ENCODE measurements at regions not wholly inside any gene's neighbourhood (a gene's known extent, or its start where the extent isn't known, plus 50 kb on each side); places are given as distances from the start of the nearest gene placed in this dataset.
A peak's percentile ranks its signal among the peaks of the same experiment; 100 is the strongest.

- Histone ChIP-seq H3K4me1 (peaks cover 3% of the 10 kb centered on the region; the same call in 1 of the 2 replicates), H3K27ac (no peak overlapping the region), H3K9me3 (replicated peaks) (no peaks in the 10 kb centered on the region), H3K4me3 (no peak overlapping the region), H3K27me3 (no peaks in the 10 kb centered on the region), H3K36me3 (no peaks in the 10 kb centered on the region)
- DNase-seq: no peak
Measured at GRCh38 chr11:116221351-116221750, 551.4 kb downstream of the BUD13 start.

- H3K36me3 ChIP-seq: no peaks in the 10 kb centered on the region
- no peak for DNase-seq
- H3K4me3 ChIP-seq: no peak overlapping the region
- peaks cover 3% of the 10 kb centered on the region; the same call in 1 of the 2 replicates for H3K4me1 ChIP-seq
- H3K27me3 ChIP-seq: no peaks in the 10 kb centered on the region
- H3K27ac ChIP-seq: no peak overlapping the region
- H3K9me3 ChIP-seq (replicated peaks): no peaks in the 10 kb centered on the region
Measured at GRCh38 chr11:116219171-116219635, 553.6 kb downstream of the BUD13 start.

GRCh38 chr11:116217441-116217840 is 555.3 kb downstream of the BUD13 start:
- Histone ChIP-seq H3K27ac (no peak overlapping the region), H3K27me3 (no peaks in the 10 kb centered on the region), H3K36me3 (no peaks in the 10 kb centered on the region), H3K9me3 (replicated peaks) (no peaks in the 10 kb centered on the region), H3K4me3 (no peak overlapping the region), H3K4me1 (peaks cover 3% of the 10 kb centered on the region; the same call in 1 of the 2 replicates)
- peak; percentile 56 to 63 for DNase-seq

- H3K27me3 ChIP-seq: no peaks in the 10 kb centered on the region
- no peaks in the 10 kb centered on the region for H3K36me3 ChIP-seq
- no peaks in the 10 kb centered on the region for H3K9me3 ChIP-seq (replicated peaks)
- H3K4me1 ChIP-seq: peaks cover 3% of the 10 kb centered on the region; the same call in 1 of the 2 replicates
- no peak overlapping the region for H3K27ac ChIP-seq
- H3K4me3 ChIP-seq: no peak overlapping the region
- peak in 1 of 2 experiments; percentile 50 for DNase-seq
Measured at GRCh38 chr11:116217006-116217405, 555.8 kb downstream of the BUD13 start.

- no peaks in the 10 kb centered on the region for H3K9me3 ChIP-seq (replicated peaks)
- no peaks in the 10 kb centered on the region for H3K27me3 ChIP-seq
- peaks cover 3% of the 10 kb centered on the region; the same call in 1 of the 2 replicates for H3K4me1 ChIP-seq
- H3K4me3 ChIP-seq: no peak overlapping the region
- no peak overlapping the region for H3K27ac ChIP-seq
- DNase-seq: no peak
- no peaks in the 10 kb centered on the region for H3K36me3 ChIP-seq
Measured at GRCh38 chr11:116215471-116216113, 557.2 kb downstream of the BUD13 start.

- Histone ChIP-seq H3K27me3 (no peaks in the 10 kb centered on the region), H3K4me3 (no peak overlapping the region), H3K9me3 (replicated peaks) (no peaks in the 10 kb centered on the region), H3K36me3 (no peaks in the 10 kb centered on the region), H3K4me1 (no peaks in the 10 kb centered on the region), H3K27ac (no peak overlapping the region)
- no peak for DNase-seq
Measured at GRCh38 chr11:116211147-116211546, 561.6 kb downstream of the BUD13 start.

GRCh38 chr11:116210663-116211062 is 562.1 kb downstream of the BUD13 start:
- no peaks in the 10 kb centered on the region for H3K36me3 ChIP-seq
- no peak overlapping the region for H3K4me3 ChIP-seq
- no peaks in the 10 kb centered on the region for H3K4me1 ChIP-seq
- no peak overlapping the region for H3K27ac ChIP-seq
- H3K9me3 ChIP-seq (replicated peaks): no peaks in the 10 kb centered on the region
- no peaks in the 10 kb centered on the region for H3K27me3 ChIP-seq
- DNase-seq: no peak

GRCh38 chr11:116209255-116209654 is 563.5 kb downstream of the BUD13 start:
- no peaks in the 10 kb centered on the region for H3K36me3 ChIP-seq
- H3K4me1 ChIP-seq: no peaks in the 10 kb centered on the region

GRCh38 chr11:116207421-116208141 is 565.2 kb downstream of the BUD13 start:
- H3K4me3 ChIP-seq: no peak overlapping the region
- H3K27me3 ChIP-seq: no peaks in the 10 kb centered on the region

More at GRCh38 chr11:116209255-116209654, 563.5 kb downstream of the BUD13 start:
- no peaks in the 10 kb centered on the region for H3K9me3 ChIP-seq (replicated peaks)
- H3K27ac ChIP-seq: no peak overlapping the region
- H3K27me3 ChIP-seq: no peaks in the 10 kb centered on the region
- no peak for DNase-seq
- no peak overlapping the region for H3K4me3 ChIP-seq

GRCh38 chr11:116207019-116207418 is 565.8 kb downstream of the BUD13 start:
- H3K4me3 ChIP-seq: no peak overlapping the region
- no peak for DNase-seq
- no peaks in the 10 kb centered on the region for H3K4me1 ChIP-seq
- no peaks in the 10 kb centered on the region for H3K36me3 ChIP-seq
- no peak overlapping the region for H3K27ac ChIP-seq
- H3K9me3 ChIP-seq (replicated peaks): no peaks in the 10 kb centered on the region
- H3K27me3 ChIP-seq: no peaks in the 10 kb centered on the region

More at GRCh38 chr11:116207421-116208141, 565.2 kb downstream of the BUD13 start:
- peak in 1 of 2 experiments; percentile 3 for DNase-seq
- H3K27ac ChIP-seq: no peak overlapping the region
- H3K36me3 ChIP-seq: no peaks in the 10 kb centered on the region
- no peaks in the 10 kb centered on the region for H3K9me3 ChIP-seq (replicated peaks)
- H3K4me1 ChIP-seq: no peaks in the 10 kb centered on the region

GRCh38 chr11:116202922-116203321 is 569.9 kb downstream of the BUD13 start:
- no peaks in the 10 kb centered on the region for H3K27me3 ChIP-seq
- H3K36me3 ChIP-seq: no peaks in the 10 kb centered on the region
- H3K27ac ChIP-seq: no peak overlapping the region
- H3K9me3 ChIP-seq (replicated peaks): no peaks in the 10 kb centered on the region
- H3K4me3 ChIP-seq: no peak overlapping the region
- no peaks in the 10 kb centered on the region for H3K4me1 ChIP-seq
- DNase-seq: no peak

GRCh38 chr11:116200564-116200963 is 572.2 kb downstream of the BUD13 start:
- Histone ChIP-seq H3K4me3 (no peak overlapping the region), H3K4me1 (no peaks in the 10 kb centered on the region), H3K9me3 (replicated peaks) (no peaks in the 10 kb centered on the region), H3K27me3 (no peaks in the 10 kb centered on the region), H3K27ac (no peak overlapping the region), H3K36me3 (no peaks in the 10 kb centered on the region)
- DNase-seq: no peak

- Histone ChIP-seq H3K4me3 (no peak overlapping the region), H3K27me3 (no peaks in the 10 kb centered on the region), H3K27ac (no peak overlapping the region), H3K4me1 (no peaks in the 10 kb centered on the region), H3K36me3 (no peaks in the 10 kb centered on the region), H3K9me3 (replicated peaks) (no peaks in the 10 kb centered on the region)
- DNase-seq: peak; percentile 8 to 16
Measured at GRCh38 chr11:116199182-116199581, 573.6 kb downstream of the BUD13 start.

- H3K27me3 ChIP-seq: no peaks in the 10 kb centered on the region
- H3K9me3 ChIP-seq (replicated peaks): no peaks in the 10 kb centered on the region
- no peak overlapping the region for H3K4me3 ChIP-seq
- no peak for DNase-seq
- H3K27ac ChIP-seq: no peak overlapping the region
- no peaks in the 10 kb centered on the region for H3K4me1 ChIP-seq
- H3K36me3 ChIP-seq: no peaks in the 10 kb centered on the region
Measured at GRCh38 chr11:116194156-116194904, 578.5 kb downstream of the BUD13 start.

Measured in SJCRH30 (cell line).